Stimulated activated memory B cell treated with anti-CD40 and anti-IgM and Interleukin-4, amounts not matched to agents 10 μg/mL and 1 μg/mL and 100 μg/mL, for 72 hours (primary cell): ENCODE measurements at regions not wholly inside any gene's neighbourhood (a gene's known extent, or its start where the extent isn't known, plus 50 kb on each side); places are given as distances from the start of the nearest gene placed in this dataset.

ENCODE experiments used
- ATAC-seq: fragments of 150-1000 bp; cut with Tn5 transposase; 2 replicates; pipeline ENCODE4 v1.10.0; 2021
- H3K27ac Mint-ChIP-seq: one replicate; pipeline ENCODE4 v1.8.0; 2022; ENCODE audit warnings: mild to moderate bottlenecking, mixed read lengths
- H3K27me3 Mint-ChIP-seq: one replicate; pipeline ENCODE4 v1.8.0; 2022; ENCODE audit warnings: mixed read lengths
- H3K36me3 Mint-ChIP-seq: one replicate; pipeline ENCODE4 v1.8.0; 2022; ENCODE audit warnings: mixed read lengths
- H3K4me1 Mint-ChIP-seq: one replicate; pipeline ENCODE4 v1.8.0; 2022; ENCODE audit warnings: mixed read lengths
- H3K4me3 Mint-ChIP-seq: one replicate; pipeline ENCODE4 v1.8.0; 2022; ENCODE audit warnings: mild to moderate bottlenecking, moderate library complexity, mixed read lengths
- H3K9me3 Mint-ChIP-seq: one replicate; pipeline ENCODE4 v1.8.0; 2022; ENCODE audit warnings: mixed read lengths

- no peak overlapping the region for H3K4me3 Mint-ChIP-seq
- peaks cover 21% of the 10 kb centered on the region for H3K4me1 Mint-ChIP-seq
- no peak for ATAC-seq
These were observed 95.9 kb upstream of the ATP2B2 start for GRCh38 chr3:10601151-10601856.

GRCh38 chr3:10601857-10602230 lies 96.5 kb upstream of the ATP2B2 start:
- no peak overlapping the region for H3K4me3 Mint-ChIP-seq
- H3K27me3 Mint-ChIP-seq = peaks cover 24% of the 10 kb centered on the region
- no peaks in the 10 kb centered on the region for H3K36me3 Mint-ChIP-seq
- no peak overlapping the region for H3K27ac Mint-ChIP-seq
- H3K9me3 Mint-ChIP-seq = peaks cover 3% of the 10 kb centered on the region
- peaks cover 21% of the 10 kb centered on the region for H3K4me1 Mint-ChIP-seq
- ATAC-seq = no peak

More at GRCh38 chr3:10601151-10601856, 95.9 kb upstream of the ATP2B2 start:
- no peaks in the 10 kb centered on the region for H3K36me3 Mint-ChIP-seq
- peaks cover 3% of the 10 kb centered on the region for H3K9me3 Mint-ChIP-seq
- H3K27me3 Mint-ChIP-seq = peaks cover 29% of the 10 kb centered on the region
- H3K27ac Mint-ChIP-seq = no peak overlapping the region

- Mint-ChIP-seq H3K36me3 (no peaks in the 10 kb centered on the region), H3K9me3 (peaks cover 3% of the 10 kb centered on the region), H3K4me3 (no peak overlapping the region), H3K4me1 (peaks cover 21% of the 10 kb centered on the region), H3K27ac (peak overlapping the region; percentile 73), H3K27me3 (peaks cover 20% of the 10 kb centered on the region)
- no peak for ATAC-seq
These were observed 96.9 kb upstream of the ATP2B2 start for GRCh38 chr3:10602271-10602670.

- peak overlapping the region; percentile 73 for H3K27ac Mint-ChIP-seq
- peaks cover 21% of the 10 kb centered on the region for H3K27me3 Mint-ChIP-seq
- H3K4me1 Mint-ChIP-seq = peaks cover 21% of the 10 kb centered on the region
- H3K36me3 Mint-ChIP-seq = no peaks in the 10 kb centered on the region
- no peak overlapping the region for H3K4me3 Mint-ChIP-seq
- ATAC-seq = peak; percentile 85
- H3K9me3 Mint-ChIP-seq = peaks cover 3% of the 10 kb centered on the region
These were observed 97.7 kb upstream of the ATP2B2 start for GRCh38 chr3:10602769-10603768.

- peak; percentile 42 for ATAC-seq
- Mint-ChIP-seq H3K36me3 (peaks cover 14% of the 10 kb centered on the region), H3K4me3 (no peak overlapping the region), H3K9me3 (peaks cover 21% of the 10 kb centered on the region), H3K27ac (no peak overlapping the region), H3K4me1 (peaks cover 4% of the 10 kb centered on the region), H3K27me3 (peaks cover 47% of the 10 kb centered on the region)
These were observed 103.7 kb upstream of the ATP2B2 start for GRCh38 chr3:10609134-10609533.

GRCh38 chr3:10614168-10614567 lies 108.8 kb upstream of the ATP2B2 start:
- ATAC-seq = no peak
- peaks cover 17% of the 10 kb centered on the region for H3K9me3 Mint-ChIP-seq
- peaks cover 63% of the 10 kb centered on the region for H3K27me3 Mint-ChIP-seq

GRCh38 chr3:10615715-10616114 lies 110.3 kb upstream of the ATP2B2 start:
- ATAC-seq = no peak
- H3K4me1 Mint-ChIP-seq = peaks cover 12% of the 10 kb centered on the region
- no peak overlapping the region for H3K4me3 Mint-ChIP-seq
- peaks cover 72% of the 10 kb centered on the region for H3K27me3 Mint-ChIP-seq
- H3K9me3 Mint-ChIP-seq = peaks cover 17% of the 10 kb centered on the region
- no peak overlapping the region for H3K27ac Mint-ChIP-seq
- H3K36me3 Mint-ChIP-seq = peaks cover 14% of the 10 kb centered on the region

More at GRCh38 chr3:10614168-10614567, 108.8 kb upstream of the ATP2B2 start:
- Mint-ChIP-seq H3K4me3 (no peak overlapping the region), H3K4me1 (peaks cover 12% of the 10 kb centered on the region), H3K27ac (no peak overlapping the region), H3K36me3 (peaks cover 14% of the 10 kb centered on the region)

- Mint-ChIP-seq H3K36me3 (peaks cover 14% of the 10 kb centered on the region), H3K27me3 (peaks cover 72% of the 10 kb centered on the region), H3K9me3 (peaks cover 17% of the 10 kb centered on the region), H3K27ac (no peak overlapping the region), H3K4me1 (peaks cover 12% of the 10 kb centered on the region), H3K4me3 (no peak overlapping the region)
- ATAC-seq = no peak
These were observed 110.9 kb upstream of the ATP2B2 start for GRCh38 chr3:10616321-10616720.

- Mint-ChIP-seq H3K9me3 (no peaks in the 10 kb centered on the region), H3K27me3 (peaks cover 39% of the 10 kb centered on the region), H3K36me3 (no peaks in the 10 kb centered on the region), H3K4me3 (no peak overlapping the region), H3K4me1 (peaks cover 12% of the 10 kb centered on the region), H3K27ac (no peak overlapping the region)
- ATAC-seq = no peak
These were observed 114.8 kb upstream of the ATP2B2 start for GRCh38 chr3:10619989-10620832.

- Mint-ChIP-seq H3K9me3 (no peaks in the 10 kb centered on the region), H3K4me1 (peaks cover 12% of the 10 kb centered on the region), H3K4me3 (no peak overlapping the region), H3K27ac (no peak overlapping the region), H3K36me3 (no peaks in the 10 kb centered on the region), H3K27me3 (peaks cover 36% of the 10 kb centered on the region)
- no peak for ATAC-seq
These were observed 115.4 kb upstream of the ATP2B2 start for GRCh38 chr3:10620833-10621082.

- no peak overlapping the region for H3K4me3 Mint-ChIP-seq
- H3K27me3 Mint-ChIP-seq = peaks cover 35% of the 10 kb centered on the region
- no peaks in the 10 kb centered on the region for H3K36me3 Mint-ChIP-seq
- no peak overlapping the region for H3K27ac Mint-ChIP-seq
- no peak for ATAC-seq
- H3K9me3 Mint-ChIP-seq = no peaks in the 10 kb centered on the region
- H3K4me1 Mint-ChIP-seq = no peaks in the 10 kb centered on the region
These were observed 118.3 kb upstream of the ATP2B2 start for GRCh38 chr3:10623578-10624275.

GRCh38 chr3:10625323-10625722 lies 119.9 kb upstream of the ATP2B2 start:
- ATAC-seq = no peak
- H3K9me3 Mint-ChIP-seq = no peaks in the 10 kb centered on the region
- H3K27ac Mint-ChIP-seq = no peak overlapping the region
- no peak overlapping the region for H3K4me3 Mint-ChIP-seq
- peaks cover 22% of the 10 kb centered on the region for H3K27me3 Mint-ChIP-seq
- no peaks in the 10 kb centered on the region for H3K4me1 Mint-ChIP-seq
- no peaks in the 10 kb centered on the region for H3K36me3 Mint-ChIP-seq

- H3K4me1 Mint-ChIP-seq = no peaks in the 10 kb centered on the region
- H3K9me3 Mint-ChIP-seq = no peaks in the 10 kb centered on the region
- no peak overlapping the region for H3K27ac Mint-ChIP-seq
- no peak for ATAC-seq
- H3K4me3 Mint-ChIP-seq = no peak overlapping the region
- peaks cover 14% of the 10 kb centered on the region for H3K27me3 Mint-ChIP-seq
- H3K36me3 Mint-ChIP-seq = no peaks in the 10 kb centered on the region
These were observed 122.6 kb upstream of the ATP2B2 start for GRCh38 chr3:10627884-10628572.
